Activated CD8-positive, alpha-beta memory T cell treated with anti-CD3 and anti-CD28 coated beads for 48 hours (primary cell): ENCODE measurements at regions not wholly inside any gene's neighbourhood (a gene's known extent, or its start where the extent isn't known, plus 50 kb on each side); places are given as distances from the start of the nearest gene placed in this dataset.

ENCODE experiments used
- DNase-seq, 3 experiments: peaks; one replicate each; pipeline ENCODE4 v3.0.0-alpha.2; 2020; ENCODE audit warnings: low read depth in 2 of 3, low spot score in 2 of 3

DNA sequence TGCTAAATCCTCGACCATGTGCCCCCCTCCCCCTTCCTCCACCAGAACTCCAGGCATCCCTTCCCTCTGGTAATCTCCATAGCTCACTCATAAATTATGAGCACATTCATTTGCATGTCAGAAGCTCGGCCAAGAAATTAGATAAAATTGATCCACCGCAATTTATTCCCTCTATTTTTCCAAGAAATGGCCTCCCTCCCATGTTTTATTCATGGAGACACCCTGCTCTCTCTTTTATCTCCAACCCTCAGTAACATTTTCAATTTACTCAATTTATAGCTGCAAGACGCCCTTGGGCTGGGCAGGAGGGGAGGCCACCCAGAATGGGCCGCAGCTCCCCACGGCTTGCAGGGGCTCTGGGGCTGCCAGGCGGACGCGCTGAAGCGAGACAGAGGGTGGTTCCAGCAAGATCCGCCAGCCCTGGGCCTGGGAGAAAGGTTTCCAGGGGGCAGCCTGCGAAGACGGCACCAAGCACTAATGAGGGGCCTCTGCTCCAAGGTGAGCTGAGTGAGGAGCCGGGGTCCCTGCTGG lies 54.7 kb upstream of the ZNF423 start:
- no peak for DNase-seq

DNA sequence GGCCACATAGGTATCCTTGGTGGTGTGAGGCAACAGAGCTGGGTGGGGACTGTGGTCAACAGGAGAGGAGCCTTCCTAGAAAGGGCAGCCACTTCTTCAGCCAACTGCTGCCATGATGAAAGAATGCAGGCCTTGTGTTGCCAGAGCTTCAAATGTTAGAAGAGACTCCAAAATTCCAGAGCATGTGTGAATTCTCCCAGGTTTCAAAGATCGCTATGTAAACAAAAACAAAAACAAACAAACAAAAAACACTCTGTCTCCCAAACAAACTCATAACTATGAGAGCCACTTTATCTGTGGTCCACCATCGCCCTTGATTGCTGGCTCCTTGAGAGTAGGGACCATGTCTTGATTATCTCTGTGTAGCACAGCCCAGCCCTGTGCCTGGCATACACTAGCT lies 55.5 kb upstream of the ZNF423 start:
- DNase-seq = no peak

DNA sequence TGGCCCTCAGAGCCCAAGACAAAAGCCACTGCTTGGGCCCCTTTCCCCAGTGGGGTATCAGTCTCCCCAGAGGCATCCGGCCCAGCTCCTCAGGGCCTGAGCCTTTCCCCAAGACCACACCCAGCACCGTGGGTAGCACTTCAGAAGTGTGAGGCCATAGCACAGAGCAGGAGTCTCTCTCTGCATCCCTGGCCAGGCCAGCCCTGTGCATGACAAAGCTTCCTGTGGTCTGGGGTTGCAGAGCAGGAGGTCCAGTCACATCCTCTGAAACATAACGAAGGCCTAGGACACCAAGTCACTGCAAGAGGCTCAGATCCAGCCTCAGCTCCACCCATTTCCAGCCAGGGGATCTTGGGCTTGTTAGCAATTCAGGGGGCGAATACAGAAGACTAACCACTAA lies 56.8 kb upstream of the ZNF423 start:
- no peak for DNase-seq

DNA sequence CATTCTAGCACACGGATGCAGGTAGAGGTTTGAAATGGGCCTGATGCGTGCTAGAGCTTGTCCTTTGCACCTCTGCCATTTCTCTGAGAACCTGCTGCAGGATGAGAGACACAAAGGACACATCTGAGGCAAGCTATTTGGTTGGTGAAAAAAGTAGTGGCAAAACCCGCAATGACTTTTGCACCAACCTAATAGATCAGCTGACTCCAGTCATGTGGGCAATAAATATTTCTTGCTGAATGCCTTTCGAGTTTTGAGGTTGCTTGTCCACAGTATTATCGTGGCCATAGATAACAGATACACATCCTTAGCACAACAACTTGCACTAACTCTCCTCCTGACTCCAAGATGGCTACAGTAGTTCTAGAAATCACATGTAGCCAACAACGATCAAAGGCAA lies 57.8 kb upstream of the ZNF423 start:
- DNase-seq = no peak

DNA sequence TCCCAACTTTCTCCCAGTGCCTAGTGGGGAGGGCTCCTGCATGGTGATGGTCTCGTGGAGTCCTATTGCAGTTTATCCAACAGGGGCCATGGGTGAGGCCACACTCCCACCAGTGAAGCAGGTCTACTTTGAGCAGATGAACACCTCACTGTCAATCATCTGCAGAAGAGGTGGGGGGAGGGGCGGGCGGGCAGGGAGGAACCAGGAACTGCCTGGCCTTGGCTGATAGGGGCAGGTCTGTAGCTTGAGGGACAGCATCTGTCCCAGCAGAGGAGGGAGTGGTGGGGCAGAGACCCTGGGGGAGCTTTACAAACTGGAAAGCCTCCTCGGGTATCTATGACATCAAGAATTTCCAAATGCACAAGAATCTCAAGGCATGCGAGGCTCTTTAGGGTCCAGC lies 58.7 kb upstream of the ZNF423 start:
- no peak for DNase-seq

DNA sequence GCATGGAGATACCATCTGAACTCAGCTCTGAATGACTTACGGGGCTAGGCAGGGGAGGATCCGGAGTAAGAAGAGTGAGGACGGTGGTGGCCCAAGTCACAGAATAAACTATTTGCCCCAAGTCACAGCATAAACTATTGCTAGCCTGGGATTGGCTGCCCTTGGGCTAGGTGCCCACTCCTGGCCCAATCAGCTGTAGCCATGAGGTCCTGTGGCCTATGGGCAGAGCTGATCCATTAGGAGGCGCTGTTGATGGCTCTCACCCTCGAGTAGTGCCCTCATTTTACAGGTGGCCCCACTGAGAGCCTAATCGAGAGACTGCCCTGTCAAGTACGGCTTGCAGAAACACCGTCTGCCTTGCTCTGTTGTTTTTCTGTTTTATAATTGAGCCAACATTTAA lies 62.3 kb upstream of the ZNF423 start:
- DNase-seq = no peak

DNA sequence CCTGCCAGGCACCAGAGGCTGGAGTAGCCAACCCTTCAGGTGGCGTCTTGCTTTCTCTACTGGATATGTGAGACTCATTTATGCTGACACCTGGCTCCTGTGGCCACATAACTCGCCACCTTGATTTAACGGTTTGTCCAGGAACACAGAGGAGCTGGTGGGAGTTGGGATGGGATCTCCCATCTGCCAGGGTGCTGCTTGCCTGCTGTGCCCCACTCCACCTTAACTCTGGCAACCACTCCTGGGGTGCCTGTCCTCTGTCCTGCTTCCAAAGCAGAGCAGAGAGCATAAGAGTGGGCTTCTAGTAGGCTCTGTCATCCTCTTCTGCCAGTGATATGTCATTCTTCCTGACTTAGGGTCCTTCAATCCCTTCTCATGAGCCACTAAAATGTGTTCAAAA lies 63.4 kb upstream of the ZNF423 start:
- no peak for DNase-seq

DNA sequence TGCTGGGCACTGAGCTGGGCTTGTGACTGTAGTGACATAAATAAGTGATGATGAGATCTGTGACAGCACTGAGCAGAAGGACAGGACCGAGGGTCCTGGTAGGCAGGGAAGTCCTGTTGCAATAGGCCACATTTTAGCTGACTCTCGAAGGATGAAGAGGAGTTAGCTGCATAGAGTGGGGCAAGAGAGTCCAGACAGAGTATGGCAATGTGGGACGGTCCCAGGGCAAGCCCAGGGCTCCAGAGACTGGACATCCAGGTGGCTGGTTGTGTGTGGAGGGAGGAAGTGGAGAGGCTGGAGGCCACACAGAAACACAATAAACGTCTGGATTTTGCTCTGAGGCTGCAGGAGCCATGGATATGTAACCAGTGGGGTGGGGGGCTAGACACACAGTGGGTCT lies 64.5 kb upstream of the ZNF423 start:
- no peak for DNase-seq

DNA sequence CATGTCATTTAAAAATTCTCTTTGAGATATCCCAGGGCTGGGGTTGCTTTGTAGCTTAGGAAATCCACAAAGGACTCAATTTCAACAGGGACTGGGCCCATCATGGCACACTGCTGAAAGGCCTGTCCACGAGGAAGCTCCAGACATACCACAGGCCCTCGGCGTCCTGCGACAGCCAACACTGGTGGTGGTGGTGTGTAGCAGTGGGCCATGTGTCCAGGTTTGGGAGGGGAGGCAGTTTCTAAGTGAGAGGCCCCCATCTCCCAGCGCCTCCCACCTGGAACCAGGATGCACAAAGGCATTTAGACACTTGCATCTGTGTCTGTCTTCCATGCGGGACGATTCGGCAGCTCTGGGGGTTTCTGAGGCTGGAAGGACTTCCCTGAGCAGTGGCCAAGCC lies 65.2 kb upstream of the ZNF423 start:
- no peak for DNase-seq

DNA sequence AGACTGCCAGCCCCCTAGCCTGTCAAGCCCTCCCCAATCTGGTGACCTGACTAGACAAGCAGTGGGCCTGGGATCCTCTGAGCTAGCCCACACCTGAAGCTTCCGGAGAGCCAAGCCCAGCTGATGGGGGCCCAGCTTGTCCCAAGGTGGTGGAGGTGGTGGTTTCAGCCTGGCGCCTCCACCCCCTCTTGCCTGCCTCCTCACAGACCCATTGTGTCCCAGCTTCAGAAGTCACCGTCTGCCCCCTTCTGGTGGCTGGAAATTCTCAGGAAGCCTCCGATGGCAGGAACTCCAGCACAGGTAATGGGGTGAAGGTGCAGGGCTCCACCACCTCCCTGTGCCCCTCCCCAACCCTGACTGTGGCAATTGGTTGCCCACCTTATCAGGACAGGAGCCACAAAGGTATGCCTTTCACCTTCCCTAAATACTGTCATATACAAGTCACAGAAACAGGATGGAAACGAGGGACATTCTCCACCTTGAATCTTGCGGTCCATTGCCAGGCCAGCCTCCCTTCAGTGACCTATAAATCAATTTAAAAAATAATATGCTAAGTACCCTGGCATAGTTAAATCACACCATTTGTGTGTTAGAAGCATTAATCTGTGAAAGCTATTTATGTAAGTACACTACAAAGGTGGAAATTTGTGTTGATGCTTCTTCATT lies 66.0 kb upstream of the ZNF423 start:
- peak in 1 of 3 experiments; percentile 18 for DNase-seq

DNA sequence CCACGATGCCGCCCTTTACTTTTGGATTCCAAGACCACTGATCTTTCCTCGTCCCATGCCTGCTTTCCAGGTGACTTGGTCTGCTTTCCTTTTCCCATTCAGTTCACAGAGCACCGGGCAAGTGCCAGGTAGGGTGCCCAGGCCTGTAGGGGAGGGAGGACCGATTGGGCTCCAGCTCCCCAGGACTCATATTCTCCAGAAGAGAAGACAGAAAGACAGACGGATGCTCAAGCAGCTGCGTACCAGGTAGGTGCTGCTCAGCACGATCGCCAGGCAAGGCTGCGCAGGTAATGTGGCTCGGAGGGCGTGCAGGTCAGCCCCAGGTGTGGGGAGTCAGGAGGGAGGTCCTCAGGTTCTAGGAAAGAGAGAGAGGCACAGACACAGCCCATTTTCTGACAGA lies 67.5 kb upstream of the ZNF423 start:
- no peak for DNase-seq

DNA sequence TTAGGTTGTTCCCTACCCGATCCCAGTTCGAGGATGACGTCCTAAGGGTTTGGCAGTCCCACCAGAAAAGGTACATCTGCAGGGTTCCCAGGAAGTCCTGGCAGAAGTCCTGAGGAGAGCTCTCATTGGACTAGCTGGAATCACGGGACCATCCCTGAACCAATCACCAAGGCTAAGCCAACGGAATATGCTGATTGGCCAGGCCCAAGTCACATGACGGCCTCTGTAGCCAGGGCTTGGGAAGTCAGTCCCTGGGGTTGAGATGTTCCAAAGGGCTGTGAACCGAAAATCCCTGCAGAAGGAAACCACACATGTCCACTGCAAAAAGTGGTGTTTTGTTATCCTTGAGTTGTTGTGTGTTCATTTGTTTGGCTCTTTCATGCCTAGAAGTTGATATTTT lies 68.2 kb upstream of the ZNF423 start:
- no peak for DNase-seq

DNA sequence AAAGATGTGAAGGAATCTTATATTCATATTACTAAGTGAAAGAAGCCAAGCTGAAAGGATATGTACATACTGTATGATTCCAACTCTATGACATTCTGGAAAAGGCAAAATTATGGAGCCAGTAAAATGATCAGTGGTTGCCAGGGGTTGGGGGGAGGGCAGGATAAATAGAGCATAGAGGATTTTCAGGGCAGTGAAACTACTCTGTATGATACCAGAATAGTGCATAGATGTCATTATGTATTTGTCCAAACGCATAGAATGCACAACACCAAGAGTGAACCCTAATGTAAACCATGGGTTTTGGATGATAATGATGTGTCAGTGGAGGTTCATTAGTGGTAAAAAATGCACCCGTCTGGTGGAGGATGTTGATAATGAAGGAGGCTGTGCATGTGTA lies 71.0 kb upstream of the ZNF423 start:
- no peak for DNase-seq

DNA sequence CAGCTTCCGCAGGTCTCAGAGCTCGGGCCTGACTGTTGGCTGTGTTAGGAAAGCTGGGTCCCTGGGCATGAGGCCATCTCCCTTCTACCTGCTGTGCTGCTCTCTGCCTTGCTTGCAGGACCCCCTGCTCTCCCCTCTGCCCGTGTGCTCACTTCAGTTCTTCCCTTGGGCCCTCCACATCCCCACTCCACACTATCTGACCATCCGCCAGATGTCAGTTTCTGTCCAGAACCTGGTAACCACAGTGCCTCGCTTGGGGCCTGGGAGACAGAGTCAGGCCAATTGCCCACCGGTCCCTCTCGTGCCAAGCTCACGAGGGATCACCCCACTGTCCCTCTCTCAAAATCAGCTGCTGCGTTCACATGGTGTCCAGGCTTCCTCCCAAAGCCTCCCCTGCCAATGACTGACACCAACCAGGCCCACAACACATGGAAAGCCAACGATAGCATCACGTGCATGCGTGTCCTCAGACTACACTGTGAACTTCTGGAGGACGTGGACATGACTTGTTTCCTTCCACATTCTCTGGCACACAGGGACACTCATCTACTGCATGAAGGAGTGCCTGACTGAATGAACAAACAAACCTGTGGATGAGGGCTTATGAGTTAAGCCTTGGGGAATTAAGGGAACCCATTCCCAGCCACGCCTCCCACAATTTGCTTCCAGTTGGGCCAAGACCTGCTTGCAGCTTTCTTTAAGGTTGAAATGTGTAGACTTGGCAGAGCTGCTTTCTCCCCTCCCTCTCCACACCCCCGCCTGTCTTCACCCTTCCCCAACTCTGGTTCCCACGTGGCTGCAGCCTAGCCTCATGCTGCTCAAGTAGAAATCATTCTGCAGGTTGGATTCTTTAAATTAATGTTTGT lies 72.5 kb upstream of the ZNF423 start:
- DNase-seq = no peak

DNA sequence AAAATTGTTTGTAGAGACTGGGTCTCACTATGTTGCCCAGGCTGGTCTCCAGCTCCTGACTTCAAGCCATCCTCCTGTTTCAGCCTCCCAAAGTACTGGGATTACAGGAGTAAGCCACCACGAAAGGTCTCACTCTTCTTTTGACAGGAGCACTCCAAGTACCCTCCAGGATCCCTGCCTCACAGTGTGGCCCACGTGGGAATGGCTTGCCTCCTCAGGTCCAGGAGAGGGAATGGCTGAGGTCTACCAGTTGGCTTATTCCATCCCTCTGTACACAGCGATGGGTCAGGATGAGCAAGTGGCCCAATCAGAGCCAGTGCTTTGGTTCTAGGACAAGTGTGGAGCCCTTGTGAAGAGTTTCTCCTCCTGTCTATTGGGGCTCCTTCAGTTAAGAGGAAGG lies 73.7 kb upstream of the ZNF423 start:
- DNase-seq = no peak

DNA sequence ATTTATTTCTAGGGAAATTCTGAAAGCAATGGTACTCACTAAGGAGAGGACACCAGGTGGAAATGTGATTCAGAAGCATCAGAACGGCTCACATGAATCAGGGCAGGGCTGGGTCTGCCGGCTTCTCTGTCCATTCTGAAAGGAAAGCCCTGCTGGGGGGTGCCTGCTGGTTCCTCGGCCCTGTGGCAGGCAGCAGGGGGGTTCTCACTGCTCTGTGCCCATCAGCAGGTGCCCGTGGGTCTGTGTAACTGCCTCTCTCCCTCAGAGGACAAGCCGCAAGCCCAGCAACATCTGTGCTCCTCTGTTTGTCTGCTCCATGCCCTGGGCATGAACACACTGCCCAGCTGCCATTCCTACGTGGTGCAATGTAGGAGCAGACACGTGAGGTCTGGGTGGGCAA lies 74.9 kb upstream of the ZNF423 start:
- DNase-seq = no peak

DNA sequence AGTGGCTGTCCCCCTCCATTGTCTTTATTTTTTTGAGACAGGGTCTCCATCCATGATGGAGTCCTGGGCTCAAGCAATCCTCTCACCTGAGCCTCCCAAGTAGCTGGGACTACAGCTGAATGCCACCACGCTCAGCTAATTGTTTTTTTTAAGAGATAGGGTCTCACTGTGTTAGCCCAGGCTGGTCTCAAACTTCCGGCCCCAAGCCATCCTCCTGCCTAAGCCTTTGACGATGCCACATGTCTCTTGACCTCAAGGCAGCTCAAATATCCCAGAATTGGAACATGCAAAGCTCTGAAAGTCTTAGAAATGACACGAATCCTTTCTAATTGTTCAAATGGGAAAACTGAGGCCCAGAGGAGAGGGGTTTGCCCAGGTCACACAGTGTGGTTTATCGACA lies 75.4 kb upstream of the ZNF423 start:
- no peak for DNase-seq

DNA sequence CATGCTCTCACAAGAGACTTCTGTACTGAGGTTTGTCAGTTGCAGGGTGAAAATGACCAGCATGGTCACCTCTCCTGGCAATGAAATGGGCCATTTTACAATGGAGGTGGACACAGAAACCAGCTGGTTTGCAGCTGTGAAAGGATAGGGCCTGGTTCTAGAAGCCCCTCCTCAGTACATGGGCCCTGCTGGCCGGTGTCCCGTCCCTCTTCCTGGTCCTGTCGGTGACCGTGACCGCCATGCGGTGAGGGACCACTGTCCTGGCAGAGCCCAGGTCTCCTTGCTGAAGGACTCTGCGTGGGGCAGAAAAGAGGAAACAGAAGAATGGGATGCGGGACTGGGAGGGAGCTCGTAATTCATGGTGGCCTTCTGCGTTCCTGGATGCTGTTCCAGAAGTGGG lies 76.0 kb upstream of the ZNF423 start:
- no peak for DNase-seq

DNA sequence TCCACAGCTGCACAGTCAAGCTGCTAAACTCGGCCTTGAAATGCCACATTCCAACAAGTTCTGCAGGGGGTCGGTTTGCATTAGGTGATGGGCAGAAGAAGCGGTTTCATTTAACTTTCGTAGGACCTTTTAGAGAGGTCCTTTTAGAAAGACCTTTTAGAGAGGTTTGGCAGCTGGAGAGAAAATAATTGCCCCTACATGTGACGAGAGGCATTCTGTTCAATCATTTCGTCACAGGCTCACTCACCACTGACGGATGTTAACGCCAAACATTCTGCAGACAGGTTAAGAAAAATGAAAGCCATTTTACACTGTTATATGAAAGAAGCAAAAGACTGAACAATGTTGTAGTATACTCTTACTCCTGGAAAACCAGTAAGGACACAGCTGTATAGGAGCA lies 76.5 kb upstream of the ZNF423 start:
- DNase-seq = no peak

DNA sequence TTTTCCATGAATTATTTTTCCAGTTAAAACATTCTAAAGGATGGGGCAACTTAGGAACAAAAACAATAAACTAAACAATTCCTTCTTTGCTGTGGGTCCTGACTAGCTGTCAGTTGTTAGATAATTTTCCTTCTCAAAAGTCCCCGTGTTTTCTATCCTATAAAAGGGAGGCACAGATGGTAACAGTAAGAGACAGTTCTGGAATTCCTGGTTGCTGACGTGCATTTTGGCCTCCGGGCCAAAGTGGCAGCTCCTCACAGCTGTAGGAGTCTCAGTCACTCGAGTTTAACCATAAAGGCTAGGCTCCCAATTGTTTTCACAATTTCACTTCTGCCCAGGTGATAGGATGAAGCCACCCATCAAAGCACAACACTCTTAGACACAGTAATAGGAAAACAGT lies 77.0 kb upstream of the ZNF423 start:
- no peak for DNase-seq

DNA sequence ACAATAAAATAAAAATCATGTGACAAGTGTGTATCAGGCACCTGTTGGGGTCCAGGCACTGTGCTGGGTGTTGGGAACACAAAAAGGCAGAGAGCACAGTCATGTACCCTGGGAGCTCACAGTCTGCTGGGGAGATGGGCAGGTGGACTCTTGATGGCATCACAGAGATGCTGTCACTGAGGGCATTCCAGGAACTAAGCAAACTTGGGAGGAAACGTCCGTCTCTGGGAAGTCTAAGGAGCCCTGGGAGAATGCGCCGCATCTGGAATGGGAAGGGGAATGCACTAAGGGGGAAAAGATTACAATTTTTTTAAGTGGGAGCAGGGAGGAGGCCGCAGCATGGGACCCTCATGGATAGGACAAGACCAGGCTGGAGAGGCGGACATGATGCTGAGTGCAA lies 80.9 kb upstream of the ZNF423 start:
- no peak for DNase-seq

DNA sequence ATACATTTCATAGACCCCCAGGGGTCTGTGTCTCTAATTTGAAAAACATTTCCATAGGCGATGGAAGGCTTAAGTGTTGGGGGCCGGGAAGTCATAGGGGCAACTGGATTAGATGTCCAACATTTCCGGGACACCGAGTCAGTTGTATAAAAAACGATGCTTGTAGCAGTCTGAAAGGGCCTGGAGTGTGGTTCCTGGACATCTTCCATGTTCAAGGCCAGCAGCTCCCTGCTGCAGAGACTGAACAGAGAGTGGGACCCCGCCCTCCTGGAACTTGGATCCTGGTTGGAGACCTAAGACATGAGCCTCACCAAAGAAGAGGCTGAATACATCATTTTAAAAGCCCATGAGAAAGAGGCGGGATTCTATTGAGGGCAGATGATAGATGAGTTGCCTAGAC lies 82.0 kb upstream of the ZNF423 start:
- DNase-seq = no peak

DNA sequence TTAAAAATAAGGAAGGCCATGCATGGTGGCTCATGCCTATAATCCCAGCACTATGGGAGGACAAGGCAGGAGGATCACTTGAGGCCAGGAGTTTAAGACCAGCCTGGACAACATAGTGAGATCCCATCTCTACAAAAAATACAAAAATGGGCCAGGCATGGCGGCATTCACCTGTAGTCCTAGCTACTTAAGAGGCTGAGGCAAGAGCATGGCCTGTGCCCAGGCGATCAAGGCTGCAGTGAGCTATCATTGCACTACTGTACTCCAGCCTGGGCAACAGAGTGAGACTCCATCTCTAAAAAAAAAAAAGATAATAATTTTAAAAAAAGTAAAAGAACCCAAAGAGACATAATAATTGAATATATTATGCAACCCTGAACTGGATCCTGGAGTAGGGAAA lies 83.6 kb upstream of the ZNF423 start:
- DNase-seq = no peak
